LNCaP clone FGC (cell line): ENCODE measurements at regions not wholly inside any gene's neighbourhood (a gene's known extent, or its start where the extent isn't known, plus 50 kb on each side); places are given as distances from the start of the nearest gene placed in this dataset.

ENCODE experiments used
- DNase-seq: peaks from one replicate; pipeline ENCODE4 v3.0.0-alpha.2; 2011; ENCODE audit warnings: low read depth
- H3K4me3 ChIP-seq: 2 replicates; pipeline ENCODE4 v1.5.1; 2011; ENCODE audit warnings: mild to moderate bottlenecking, low read depth, low read length, control low read depth
- CTCF ChIP-seq: IDR thresholded peaks from 2 replicates; pipeline ENCODE4 v1.5.1; 2012; ENCODE audit warnings: mild to moderate bottlenecking; ENCODE audit not compliant: control insufficient read depth, insufficient read depth; ENCODE audit errors: extremely low read depth

- no peak for DNase-seq
- no peak overlapping the region for H3K4me3 ChIP-seq
- no peak for TF ChIP-seq CTCF
Observed at GRCh38 chr10:23869996-23870395, 338.9 kb upstream of the KIAA1217 start.

- no peak for DNase-seq
- no peak for TF ChIP-seq CTCF
- H3K4me3 ChIP-seq = no peak overlapping the region
Observed at GRCh38 chr10:23870651-23871610, 338.0 kb upstream of the KIAA1217 start.

- no peak overlapping the region for H3K4me3 ChIP-seq
- no peak for TF ChIP-seq CTCF
- DNase-seq = no peak
Observed at GRCh38 chr10:23872290-23872689, 336.6 kb upstream of the KIAA1217 start.

- TF ChIP-seq CTCF = no peak
- DNase-seq = no peak
- no peak overlapping the region for H3K4me3 ChIP-seq
Observed at GRCh38 chr10:23877791-23878320, 331.1 kb upstream of the KIAA1217 start.

- H3K4me3 ChIP-seq = no peak overlapping the region
- DNase-seq = no peak
- no peak for TF ChIP-seq CTCF
Observed at GRCh38 chr10:23884670-23885069, 324.3 kb upstream of the KIAA1217 start.

GRCh38 chr10:23885853-23886252 is 323.1 kb upstream of the KIAA1217 start:
- no peak overlapping the region for H3K4me3 ChIP-seq
- TF ChIP-seq CTCF = no peak
- DNase-seq = no peak
